ENCODE measurements at regions not wholly inside any gene's neighbourhood (a gene's known extent, or its start where the extent isn't known, plus 50 kb on each side); places are given as distances from the start of the nearest gene placed in this dataset.

- no peaks in the 10 kb centered on the region for H4K20me1 ChIP-seq (ENCODE audit: insufficient read depth, low read length, poor library complexity, severe bottlenecking)
- TF ChIP-seq EZH2phosphoT487 (IDR thresholded peaks at IDR 0.05; ENCODE audit: borderline replicate concordance), result no peak
- TF ChIP-seq CTCF (conservative IDR thresholded peaks at IDR 0.05; ENCODE audit: low read length), result no peak
- H3K27me3 ChIP-seq (ENCODE audit: insufficient read depth, low read length, poor library complexity, severe bottlenecking), result no peaks in the 10 kb centered on the region
- no peaks in the 10 kb centered on the region for H3K9me3 ChIP-seq (ENCODE audit: insufficient read depth, low read depth, low read length)
- H3K4me3 ChIP-seq (ENCODE audit: low read length, poor library complexity, severe bottlenecking), result no peak overlapping the region
- H3K9ac ChIP-seq (ENCODE audit: low read depth, low read length, poor library complexity, severe bottlenecking), result no peak overlapping the region
- no peaks in the 10 kb centered on the region for H3K79me2 ChIP-seq (ENCODE audit: insufficient read depth, low read length)
- H3K36me3 ChIP-seq (ENCODE audit: insufficient read depth, low read length), result no peaks in the 10 kb centered on the region
- H3K9me2 ChIP-seq (replicated peaks; ENCODE audit: low read depth, low read length), result no peaks in the 10 kb centered on the region
- H3F3A ChIP-seq (ENCODE audit: low read depth), result no peaks in the 10 kb centered on the region
- H3K4me1 ChIP-seq (ENCODE audit: insufficient read depth, low read length, poor library complexity, severe bottlenecking), result peaks cover 12% of the 10 kb centered on the region
- no peak overlapping the region for H2AFZ ChIP-seq (ENCODE audit: low read length)
- H3K4me2 ChIP-seq (ENCODE audit: low read depth, low read length, poor library complexity, severe bottlenecking), result no peak overlapping the region
Observed at GRCh38 chr3:194766845-194767244, 81.2 kb downstream of the FAM43A start.

- Histone ChIP-seq H3K9ac (ENCODE audit: low read depth, low read length, poor library complexity, severe bottlenecking) (no peak overlapping the region), H3K36me3 (ENCODE audit: insufficient read depth, low read length) (no peaks in the 10 kb centered on the region), H2AFZ (ENCODE audit: low read length) (no peak overlapping the region), H3F3A (ENCODE audit: low read depth) (no peaks in the 10 kb centered on the region), H3K79me2 (ENCODE audit: insufficient read depth, low read length) (no peaks in the 10 kb centered on the region), H3K4me2 (ENCODE audit: low read depth, low read length, poor library complexity, severe bottlenecking) (no peak overlapping the region), H3K27me3 (ENCODE audit: insufficient read depth, low read length, poor library complexity, severe bottlenecking) (no peaks in the 10 kb centered on the region), H3K9me2 (replicated peaks; ENCODE audit: low read depth, low read length) (no peaks in the 10 kb centered on the region), H3K4me3 (ENCODE audit: low read length, poor library complexity, severe bottlenecking) (no peak overlapping the region), H3K4me1 (ENCODE audit: insufficient read depth, low read length, poor library complexity, severe bottlenecking) (peaks cover 12% of the 10 kb centered on the region), H4K20me1 (ENCODE audit: insufficient read depth, low read length, poor library complexity, severe bottlenecking) (no peaks in the 10 kb centered on the region), H3K9me3 (ENCODE audit: insufficient read depth, low read depth, low read length) (no peaks in the 10 kb centered on the region)
- TF ChIP-seq EZH2phosphoT487 (IDR thresholded peaks at IDR 0.05; ENCODE audit: borderline replicate concordance) (no peak), CTCF (conservative IDR thresholded peaks at IDR 0.05; ENCODE audit: low read length) (no peak)
Observed at GRCh38 chr3:194767446-194768207, 81.9 kb downstream of the FAM43A start.

GRCh38 chr3:194768586-194768985, 82.9 kb downstream of the FAM43A start:
- Histone ChIP-seq H4K20me1 (ENCODE audit: insufficient read depth, low read length, poor library complexity, severe bottlenecking) (no peaks in the 10 kb centered on the region), H3K9me2 (replicated peaks; ENCODE audit: low read depth, low read length) (no peaks in the 10 kb centered on the region), H3K79me2 (ENCODE audit: insufficient read depth, low read length) (no peaks in the 10 kb centered on the region), H3K9ac (ENCODE audit: low read depth, low read length, poor library complexity, severe bottlenecking) (peak overlapping the region; percentile 53), H3K9me3 (ENCODE audit: insufficient read depth, low read depth, low read length) (no peaks in the 10 kb centered on the region), H3F3A (ENCODE audit: low read depth) (no peaks in the 10 kb centered on the region), H3K4me1 (ENCODE audit: insufficient read depth, low read length, poor library complexity, severe bottlenecking) (peaks cover 12% of the 10 kb centered on the region), H2AFZ (ENCODE audit: low read length) (peak overlapping the region; percentile 86), H3K4me2 (ENCODE audit: low read depth, low read length, poor library complexity, severe bottlenecking) (peak overlapping the region; percentile 90), H3K4me3 (ENCODE audit: low read length, poor library complexity, severe bottlenecking) (peak overlapping the region; percentile 70), H3K27me3 (ENCODE audit: insufficient read depth, low read length, poor library complexity, severe bottlenecking) (no peaks in the 10 kb centered on the region), H3K36me3 (ENCODE audit: insufficient read depth, low read length) (no peaks in the 10 kb centered on the region)
- TF ChIP-seq EZH2phosphoT487 (IDR thresholded peaks at IDR 0.05; ENCODE audit: borderline replicate concordance) (no peak), CTCF (conservative IDR thresholded peaks at IDR 0.05; ENCODE audit: low read length) (no peak)

All from Loucy (cell line).